H1 (cell line): ENCODE measurements at regions not wholly inside any gene's neighbourhood (a gene's known extent, or its start where the extent isn't known, plus 50 kb on each side); places are given as distances from the start of the nearest gene placed in this dataset.

Source experiments
- CTCF ChIP-seq, 3 experiments: IDR thresholded peaks; 1 replicate in 2 of 3; 2 replicates in 1 of 3; pipeline versions ENCODE4 v1.5.1 to v1.6.1; 2011; ENCODE audit warnings: low read length in 3 of 3, mild to moderate bottlenecking in 3 of 3, inconsistent platforms in 2 of 3, low read depth in 1 of 3, moderate library complexity in 1 of 3; ENCODE audit not compliant: insufficient read depth in 1 of 3; ENCODE audit errors: control extremely low read depth in 1 of 3
- ZNF274 ChIP-seq: IDR thresholded peaks from 2 replicates; pipeline ENCODE4 v1.7.0; 2012; ENCODE audit warnings: low read length, borderline replicate concordance; ENCODE audit errors: extremely low read depth

DNA sequence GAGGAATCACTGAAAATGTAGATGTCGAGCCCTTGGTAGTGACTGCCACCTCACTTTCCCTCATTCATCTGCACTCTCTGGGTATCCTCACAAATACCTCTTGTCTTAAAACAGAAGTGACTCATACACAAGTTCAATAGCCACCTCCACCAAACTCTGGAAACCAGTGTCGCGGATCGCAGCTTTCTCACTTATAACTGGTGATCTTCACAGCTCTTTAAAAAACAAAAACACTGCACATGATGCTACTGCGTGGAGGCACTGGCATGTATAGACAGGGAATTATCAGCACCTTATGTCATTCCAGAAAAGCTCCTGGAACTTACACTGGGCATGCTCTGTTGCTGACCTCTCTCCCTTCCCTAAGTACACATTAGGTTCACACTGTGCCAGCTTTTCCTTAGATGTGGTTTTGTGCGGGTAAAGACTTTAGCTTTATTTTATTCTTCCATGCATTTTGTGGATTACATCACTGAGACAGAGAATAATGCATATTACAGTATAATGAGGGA is 425.5 kb upstream of the CADM1 start:
- TF ChIP-seq CTCF (IDR thresholded peaks at IDR 0.05; ENCODE audit: control extremely low read depth in 1 of 3, insufficient read depth in 1 of 3, low read depth in 1 of 3, low read length in 3 of 3) (no peak), ZNF274 (no peak)
